ENCODE measurements at regions not wholly inside any gene's neighbourhood (a gene's known extent, or its start where the extent isn't known, plus 50 kb on each side); places are given as distances from the start of the nearest gene placed in this dataset.
"Not testable (repeated sequence)": the region's sequence is repeated elsewhere in the genome, so short reads cannot be mapped to it uniquely, and the experiment has no call there.

- H3K9ac ChIP-seq (ENCODE audit: insufficient read length), result no peak overlapping the region
- DNase-seq (ENCODE audit: low read depth, low spot score), result no peak
- no peak overlapping the region for H3K27ac ChIP-seq
- no peaks in the 10 kb centered on the region for H3K36me3 ChIP-seq (ENCODE audit: insufficient read depth, low read length)
- H3K4me3 ChIP-seq, result no peak overlapping the region
- H3K9me3 ChIP-seq (ENCODE audit: low read depth, low read length), result no peaks in the 10 kb centered on the region
- TF ChIP-seq FOXP2 (optimal IDR thresholded peaks at IDR 0.05; ENCODE audit: control extremely low read depth, extremely low read length, insufficient read depth) (no peak), EZH2 (IDR thresholded peaks at IDR 0.05) (no peak), POLR2AphosphoS5 (IDR thresholded peaks at IDR 0.05; ENCODE audit: borderline replicate concordance, low read depth, low read length) (no peak)
These were observed 99.6 kb downstream of the FAM114A2 start for GRCh38 chr5:153939101-153939500.

- DNase-seq (ENCODE audit: low read depth, low spot score), result no peak
- H3K4me3 ChIP-seq, result no peak overlapping the region
- H3K9me3 ChIP-seq (ENCODE audit: low read depth, low read length), result no peaks in the 10 kb centered on the region
- H3K9ac ChIP-seq (ENCODE audit: insufficient read length), result no peak overlapping the region
- TF ChIP-seq FOXP2 (optimal IDR thresholded peaks at IDR 0.05; ENCODE audit: control extremely low read depth, extremely low read length, insufficient read depth), result no peak
- TF ChIP-seq POLR2AphosphoS5 (IDR thresholded peaks at IDR 0.05; ENCODE audit: borderline replicate concordance, low read depth, low read length), result no peak
- TF ChIP-seq EZH2 (IDR thresholded peaks at IDR 0.05), result no peak
- H3K27ac ChIP-seq, result no peak overlapping the region
- no peaks in the 10 kb centered on the region for H3K36me3 ChIP-seq (ENCODE audit: insufficient read depth, low read length)
These were observed 100.4 kb downstream of the FAM114A2 start for GRCh38 chr5:153938191-153938842.

GRCh38 chr5:153937661-153938060 is 101.0 kb downstream of the FAM114A2 start:
- no peaks in the 10 kb centered on the region for H3K9me3 ChIP-seq (ENCODE audit: low read depth, low read length)
- no peak overlapping the region for H3K9ac ChIP-seq (ENCODE audit: insufficient read length)
- no peak overlapping the region for H3K27ac ChIP-seq
- TF ChIP-seq FOXP2 (optimal IDR thresholded peaks at IDR 0.05; ENCODE audit: control extremely low read depth, extremely low read length, insufficient read depth) (no peak), EZH2 (IDR thresholded peaks at IDR 0.05) (no peak), POLR2AphosphoS5 (IDR thresholded peaks at IDR 0.05; ENCODE audit: borderline replicate concordance, low read depth, low read length) (no peak)
- H3K36me3 ChIP-seq (ENCODE audit: insufficient read depth, low read length), result no peaks in the 10 kb centered on the region
- no peak overlapping the region for H3K4me3 ChIP-seq
- no peak for DNase-seq (ENCODE audit: low read depth, low spot score)

GRCh38 chr5:153935151-153935550 is 103.6 kb downstream of the FAM114A2 start:
- not testable (repeated sequence) for H3K4me3 ChIP-seq; H3K9me3 ChIP-seq (ENCODE audit: low read depth, low read length); DNase-seq (ENCODE audit: low read depth, low spot score); H3K27ac ChIP-seq; H3K36me3 ChIP-seq (ENCODE audit: insufficient read depth, low read length); H3K9ac ChIP-seq (ENCODE audit: insufficient read length)

- Histone ChIP-seq H3K9ac (ENCODE audit: insufficient read length) (no peak overlapping the region), H3K9me3 (ENCODE audit: low read depth, low read length) (no peaks in the 10 kb centered on the region), H3K36me3 (ENCODE audit: insufficient read depth, low read length) (no peaks in the 10 kb centered on the region), H3K4me3 (no peak overlapping the region), H3K27ac (no peak overlapping the region)
- no peak for DNase-seq (ENCODE audit: low read depth, low spot score)
- TF ChIP-seq POLR2AphosphoS5 (IDR thresholded peaks at IDR 0.05; ENCODE audit: borderline replicate concordance, low read depth, low read length), result no peak
- no peak for TF ChIP-seq EZH2 (IDR thresholded peaks at IDR 0.05)
- no peak for TF ChIP-seq FOXP2 (optimal IDR thresholded peaks at IDR 0.05; ENCODE audit: control extremely low read depth, extremely low read length, insufficient read depth)
These were observed 112.5 kb downstream of the FAM114A2 start for GRCh38 chr5:153926201-153926600.

GRCh38 chr5:153919161-153919560 is 119.5 kb downstream of the FAM114A2 start:
- Histone ChIP-seq H3K9ac (ENCODE audit: insufficient read length) (no peak overlapping the region), H3K27ac (no peak overlapping the region), H3K4me3 (no peak overlapping the region), H3K36me3 (ENCODE audit: insufficient read depth, low read length) (no peaks in the 10 kb centered on the region), H3K9me3 (ENCODE audit: low read depth, low read length) (no peaks in the 10 kb centered on the region)
- no peak for DNase-seq (ENCODE audit: low read depth, low spot score)
- TF ChIP-seq POLR2AphosphoS5 (IDR thresholded peaks at IDR 0.05; ENCODE audit: borderline replicate concordance, low read depth, low read length), result no peak
- TF ChIP-seq FOXP2 (optimal IDR thresholded peaks at IDR 0.05; ENCODE audit: control extremely low read depth, extremely low read length, insufficient read depth), result no peak
- no peak for TF ChIP-seq EZH2 (IDR thresholded peaks at IDR 0.05)

GRCh38 chr5:153907170-153907775 is 131.4 kb downstream of the FAM114A2 start:
- no peak for DNase-seq (ENCODE audit: low read depth, low spot score)
- no peak overlapping the region for H3K9ac ChIP-seq (ENCODE audit: insufficient read length)
- no peak overlapping the region for H3K27ac ChIP-seq
- H3K4me3 ChIP-seq, result no peak overlapping the region
- TF ChIP-seq POLR2AphosphoS5 (IDR thresholded peaks at IDR 0.05; ENCODE audit: borderline replicate concordance, low read depth, low read length) (no peak), EZH2 (IDR thresholded peaks at IDR 0.05) (no peak), FOXP2 (optimal IDR thresholded peaks at IDR 0.05; ENCODE audit: control extremely low read depth, extremely low read length, insufficient read depth) (no peak)
- no peaks in the 10 kb centered on the region for H3K36me3 ChIP-seq (ENCODE audit: insufficient read depth, low read length)
- no peaks in the 10 kb centered on the region for H3K9me3 ChIP-seq (ENCODE audit: low read depth, low read length)

- Histone ChIP-seq H3K4me3 (no peak overlapping the region), H3K36me3 (ENCODE audit: insufficient read depth, low read length) (no peaks in the 10 kb centered on the region), H3K9ac (ENCODE audit: insufficient read length) (no peak overlapping the region), H3K27ac (no peak overlapping the region), H3K9me3 (ENCODE audit: low read depth, low read length) (no peaks in the 10 kb centered on the region)
- no peak for DNase-seq (ENCODE audit: low read depth, low spot score)
- no peak for TF ChIP-seq FOXP2 (optimal IDR thresholded peaks at IDR 0.05; ENCODE audit: control extremely low read depth, extremely low read length, insufficient read depth)
- TF ChIP-seq EZH2 (IDR thresholded peaks at IDR 0.05), result no peak
- TF ChIP-seq POLR2AphosphoS5 (IDR thresholded peaks at IDR 0.05; ENCODE audit: borderline replicate concordance, low read depth, low read length), result no peak
These were observed 133.5 kb downstream of the FAM114A2 start for GRCh38 chr5:153905219-153905618.

GRCh38 chr5:153903321-153903720 is 135.4 kb downstream of the FAM114A2 start:
- Histone ChIP-seq H3K36me3 (ENCODE audit: insufficient read depth, low read length) (no peaks in the 10 kb centered on the region), H3K4me3 (no peak overlapping the region), H3K9me3 (ENCODE audit: low read depth, low read length) (no peaks in the 10 kb centered on the region), H3K27ac (no peak overlapping the region), H3K9ac (ENCODE audit: insufficient read length) (no peak overlapping the region)
- TF ChIP-seq EZH2 (IDR thresholded peaks at IDR 0.05) (no peak), POLR2AphosphoS5 (IDR thresholded peaks at IDR 0.05; ENCODE audit: borderline replicate concordance, low read depth, low read length) (no peak), FOXP2 (optimal IDR thresholded peaks at IDR 0.05; ENCODE audit: control extremely low read depth, extremely low read length, insufficient read depth) (no peak)
- DNase-seq (ENCODE audit: low read depth, low spot score), result no peak

Data from SK-N-MC (cell line).